PC-3 (cell line): ENCODE measurements at regions not wholly inside any gene's neighbourhood (a gene's known extent, or its start where the extent isn't known, plus 50 kb on each side); places are given as distances from the start of the nearest gene placed in this dataset.

ENCODE experiments used
- ATAC-seq: fragments of 200-7000 bp; cut with Tn5 transposase; 2 replicates; pipeline ENCODE4 v1.9.1; 2020; ENCODE audit warnings: mild to moderate bottlenecking, moderate library complexity
- BruUV-seq: library from RNA; stranded (reverse); fragments of 400-500 nt; replicated peaks from 2 replicates; lab custom pipeline; 2021; lab: Mats Ljungman, UMichigan
- CTCF ChIA-PET: fragments of 300-600 bp; sonication (Branson Sonifier 250); formaldehyde crosslinking; loops from one replicate; lab custom pipeline; 2022; ENCODE audit warnings: antibody characterized with exemption; lab: Charles Lee
- POLR2A ChIA-PET: fragments of 300-600 bp; sonication (Branson Sonifier 250); formaldehyde crosslinking; loops from one replicate; lab custom pipeline; 2022; ENCODE audit warnings: antibody characterized with exemption; ENCODE audit not compliant: unreplicated experiment; lab: Charles Lee
- DNase-seq: peaks from one replicate; pipeline ENCODE4 v3.0.0-alpha.2; 2015
- H2AFZ ChIP-seq: fragments of 300-600 bp; sonication (generic); 2 replicates; pipeline ENCODE4 v1.6.0; 2016; ENCODE audit warnings: antibody characterized with exemption, low read length
- H3F3A ChIP-seq: fragments of 300-600 bp; sonication (generic); one replicate; pipeline ENCODE4 v1.6.0; 2017; ENCODE audit warnings: antibody characterized with exemption, low read length, control low read depth, mild to moderate bottlenecking; ENCODE audit not compliant: unreplicated experiment
- H3K27ac ChIP-seq: fragments of 300-600 bp; sonication (generic); 2 replicates; pipeline ENCODE4 v1.5.1; 2016; ENCODE audit warnings: mild to moderate bottlenecking, low read length
- H3K27me3 ChIP-seq: fragments of 300-600 bp; sonication (generic); 2 replicates; pipeline ENCODE4 v1.6.1; 2016; ENCODE audit warnings: low read length, mixed read lengths
- H3K36me3 ChIP-seq: fragments of 300-600 bp; sonication (generic); 2 replicates; pipeline ENCODE4 v1.6.1; 2016; ENCODE audit warnings: low read depth, mixed run types, low read length, mixed read lengths
- H3K4me1 ChIP-seq: fragments of 300-600 bp; sonication (generic); 2 replicates; pipeline ENCODE4 v1.5.1; 2016; ENCODE audit warnings: low read length; ENCODE audit not compliant: insufficient read depth
- H3K4me2 ChIP-seq: fragments of 300-600 bp; sonication (generic); 2 replicates; pipeline ENCODE4 v1.6.0; 2016; ENCODE audit warnings: low read length
- H3K4me3 ChIP-seq: fragments of 300-600 bp; sonication (generic); 2 replicates; pipeline ENCODE4 v1.5.1; 2016; ENCODE audit warnings: mild to moderate bottlenecking, low read length, mixed read lengths
- H3K79me2 ChIP-seq: fragments of 300-600 bp; sonication (generic); 2 replicates; pipeline ENCODE4 v1.6.1; 2017; ENCODE audit warnings: low read length, mixed read lengths
- H3K9ac ChIP-seq: fragments of 300-600 bp; sonication (generic); 2 replicates; pipeline ENCODE4 v1.6.0; 2016; ENCODE audit warnings: mild to moderate bottlenecking, low read length
- H3K9me2 ChIP-seq: fragments of 300-600 bp; sonication (generic); replicated peaks from 2 replicates; pipeline ENCODE4 v1.6.1; 2016; ENCODE audit warnings: mixed run types, low read length, mixed read lengths
- H3K9me3 ChIP-seq: fragments of 300-600 bp; sonication (generic); 2 replicates; pipeline ENCODE4 v1.6.1; 2016; ENCODE audit warnings: low read length, mixed read lengths
- H4K20me1 ChIP-seq: fragments of 300-600 bp; sonication (generic); 2 replicates; pipeline ENCODE4 v1.6.1; 2016; ENCODE audit warnings: low read length, mixed read lengths
- CTCF ChIP-seq: fragments of 300-600 bp; sonication (generic); conservative IDR thresholded peaks from 2 replicates; pipeline ENCODE4 v1.5.1; 2017; ENCODE audit warnings: antibody characterized with exemption, low read depth, mild to moderate bottlenecking, low read length
- EZH2 ChIP-seq: fragments of 300-600 bp; sonication (generic); IDR thresholded peaks from one replicate; pipeline ENCODE4 v1.6.1; 2017; ENCODE audit warnings: antibody characterized with exemption, mild to moderate bottlenecking, low read length; ENCODE audit not compliant: unreplicated experiment
- EZH2phosphoT487 ChIP-seq: fragments of 300-600 bp; sonication (generic); IDR thresholded peaks from 2 replicates; pipeline ENCODE4 v1.6.1; 2018; ENCODE audit warnings: mild to moderate bottlenecking, antibody characterized with exemption, low read length, borderline replicate concordance
- intact Hi-C: fragments of 100-400 bp; cut with micrococcal nuclease; formaldehyde crosslinking; loops from 2 replicates; pipeline ENCODE4 v1.9.0; 2023

- TF ChIP-seq CTCF (no peak), EZH2phosphoT487 (no peak), EZH2 (no peak)
Observed at GRCh38 chr3:74023395-74023794, 398.7 kb upstream of the PDZRN3 start.

DNA sequence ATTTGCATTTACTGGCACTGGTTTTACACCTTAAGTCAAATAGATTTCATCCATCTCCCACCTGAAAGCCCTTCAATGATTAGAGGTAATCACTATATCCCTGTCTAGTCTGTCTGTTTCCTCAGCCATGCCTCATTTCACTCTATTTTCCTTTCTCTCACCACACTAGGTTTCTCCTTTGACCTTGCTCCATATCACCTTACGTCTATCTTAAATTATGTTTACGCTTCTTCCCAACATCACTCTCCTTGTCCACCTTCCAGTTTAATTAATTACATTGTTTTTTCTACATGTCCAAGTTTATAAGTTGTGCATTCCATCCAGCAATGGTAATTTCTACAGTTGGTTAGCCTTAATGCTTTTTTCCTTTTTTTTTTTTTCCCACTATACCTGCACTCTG lies 396.7 kb upstream of the PDZRN3 start:
- H3K36me3 ChIP-seq: no peaks in the 10 kb centered on the region
- intact Hi-C loops: no loop called here

More at GRCh38 chr3:74023395-74023794, 398.7 kb upstream of the PDZRN3 start:
- H3F3A ChIP-seq: no peaks in the 10 kb centered on the region
- no peak for ATAC-seq
- POLR2A ChIA-PET: no interaction called here
- H3K36me3 ChIP-seq: no peaks in the 10 kb centered on the region
- no peak overlapping the region for H3K27ac ChIP-seq
- DNase-seq: no peak
- no peak overlapping the region for H2AFZ ChIP-seq
- no peak overlapping the region for H3K4me2 ChIP-seq
- H3K9ac ChIP-seq: no peak overlapping the region
- H3K79me2 ChIP-seq: no peaks in the 10 kb centered on the region
- CTCF ChIA-PET: no interaction called here
- H3K4me3 ChIP-seq: no peak overlapping the region
- BruUV-seq: no TSS peak
- peaks cover 29% of the 10 kb centered on the region; the same call in 1 of the 2 replicates for H3K9me3 ChIP-seq
- no peaks in the 10 kb centered on the region for H3K27me3 ChIP-seq
- H3K4me1 ChIP-seq: no peaks in the 10 kb centered on the region
- no peaks in the 10 kb centered on the region for H3K9me2 ChIP-seq
- intact Hi-C loops: no loop called here
- H4K20me1 ChIP-seq: no peaks in the 10 kb centered on the region

More for the DNA sequence above, 396.7 kb upstream of the PDZRN3 start:
- DNase-seq (no peak), ATAC-seq (no peak)
- no peaks in the 10 kb centered on the region for H3K9me2 ChIP-seq
- TF ChIP-seq EZH2phosphoT487 (no peak), CTCF (no peak), EZH2 (no peak)
- H2AFZ ChIP-seq: no peak overlapping the region
- no peaks in the 10 kb centered on the region for H3K27me3 ChIP-seq
- no TSS peak for BruUV-seq
- ChIA-PET POLR2A (no interaction called here), CTCF (no interaction called here)
- no peaks in the 10 kb centered on the region for H3K79me2 ChIP-seq
- H3K9ac ChIP-seq: no peak overlapping the region
- H3F3A ChIP-seq: no peaks in the 10 kb centered on the region
- H3K9me3 ChIP-seq: peaks cover 36% of the 10 kb centered on the region; the same call in 1 of the 2 replicates
- H3K27ac ChIP-seq: no peak overlapping the region
- H3K4me1 ChIP-seq: no peaks in the 10 kb centered on the region
- no peaks in the 10 kb centered on the region for H4K20me1 ChIP-seq
- no peak overlapping the region for H3K4me2 ChIP-seq
- H3K4me3 ChIP-seq: no peak overlapping the region
